ENCODE measurements at regions not wholly inside any gene's neighbourhood (a gene's known extent, or its start where the extent isn't known, plus 50 kb on each side); places are given as distances from the start of the nearest gene placed in this dataset.

DNA sequence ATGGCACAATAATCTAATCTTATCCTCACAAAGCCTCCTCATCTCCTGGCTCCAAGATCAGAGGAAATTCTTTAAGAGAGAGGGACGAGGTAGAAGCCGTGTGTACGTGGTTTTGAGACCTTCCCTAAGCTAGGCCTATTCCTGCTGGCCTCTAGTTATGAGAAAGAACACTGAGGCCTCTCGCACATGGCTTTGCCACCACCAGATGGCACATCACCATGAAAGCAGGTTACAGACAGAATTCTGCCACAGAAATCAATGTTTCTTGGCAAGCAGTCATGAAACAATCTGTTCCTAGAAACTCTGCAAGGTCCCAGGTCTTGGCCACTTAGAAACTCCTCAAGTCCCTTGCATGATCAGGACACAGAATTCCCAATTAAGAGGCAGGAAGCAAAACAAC is 268.2 kb upstream of the TAS2R1 start:
- H3K79me2 ChIP-seq (ENCODE audit: control insufficient read depth, insufficient read depth, low read length): no peaks in the 10 kb centered on the region
- FAIRE-seq (no peak), DNase-seq (ENCODE audit: low read depth, low spot score) (no peak)
- no peaks in the 10 kb centered on the region for H3K9me3 ChIP-seq (ENCODE audit: control insufficient read depth, low read depth, low read length)
- no peak overlapping the region for H3K9ac ChIP-seq (ENCODE audit: control insufficient read depth, extremely low read depth, insufficient read depth, low read length)
- no peak overlapping the region for H3K27ac ChIP-seq (ENCODE audit: control insufficient read depth, insufficient read depth, low read length)
- H3K9me1 ChIP-seq (ENCODE audit: control insufficient read depth, extremely low read depth, insufficient read depth, low read length): no peaks in the 10 kb centered on the region
- dilution Hi-C loops (cut with MboI; ENCODE audit: extremely low pct_ligation_motif_present, low sequenced_read_pairs): no loop called here
- H3K4me3 ChIP-seq (ENCODE audit: control insufficient read depth in 2 of 3, extremely low read depth in 1 of 3, insufficient read depth in 2 of 3, low read depth in 1 of 3, low read length in 3 of 3): no peak overlapping the region
- H4K20me1 ChIP-seq (ENCODE audit: control insufficient read depth, extremely low read depth, insufficient read depth, low read length): no peaks in the 10 kb centered on the region
- no peaks in the 10 kb centered on the region for H3K4me1 ChIP-seq (ENCODE audit: control insufficient read depth, extremely low read depth, insufficient read depth, low read length)
- no peak overlapping the region for H3K4me2 ChIP-seq (ENCODE audit: control insufficient read depth, extremely low read depth, insufficient read depth, low read depth, low read length)
- no peak overlapping the region for H2AFZ ChIP-seq (ENCODE audit: control insufficient read depth, low read length)
- no peaks in the 10 kb centered on the region for H3K36me3 ChIP-seq (ENCODE audit: control insufficient read depth in 2 of 2, extremely low read depth in 1 of 2, insufficient read depth in 2 of 2, low read length in 2 of 2)
- H3K27me3 ChIP-seq (ENCODE audit: control insufficient read depth, extremely low read depth, insufficient read depth, low read length): no peaks in the 10 kb centered on the region
- no peak for TF ChIP-seq EZH2 (IDR thresholded peaks at IDR 0.05; ENCODE audit: low read length)
- TF ChIP-seq, protein P1, sequence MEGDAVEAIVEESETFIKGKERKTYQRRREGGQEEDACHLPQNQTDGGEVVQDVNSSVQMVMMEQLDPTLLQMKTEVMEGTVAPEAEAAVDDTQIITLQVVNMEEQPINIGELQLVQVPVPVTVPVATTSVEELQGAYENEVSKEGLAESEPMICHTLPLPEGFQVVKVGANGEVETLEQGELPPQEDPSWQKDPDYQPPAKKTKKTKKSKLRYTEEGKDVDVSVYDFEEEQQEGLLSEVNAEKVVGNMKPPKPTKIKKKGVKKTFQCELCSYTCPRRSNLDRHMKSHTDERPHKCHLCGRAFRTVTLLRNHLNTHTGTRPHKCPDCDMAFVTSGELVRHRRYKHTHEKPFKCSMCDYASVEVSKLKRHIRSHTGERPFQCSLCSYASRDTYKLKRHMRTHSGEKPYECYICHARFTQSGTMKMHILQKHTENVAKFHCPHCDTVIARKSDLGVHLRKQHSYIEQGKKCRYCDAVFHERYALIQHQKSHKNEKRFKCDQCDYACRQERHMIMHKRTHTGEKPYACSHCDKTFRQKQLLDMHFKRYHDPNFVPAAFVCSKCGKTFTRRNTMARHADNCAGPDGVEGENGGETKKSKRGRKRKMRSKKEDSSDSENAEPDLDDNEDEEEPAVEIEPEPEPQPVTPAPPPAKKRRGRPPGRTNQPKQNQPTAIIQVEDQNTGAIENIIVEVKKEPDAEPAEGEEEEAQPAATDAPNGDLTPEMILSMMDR (optimal IDR thresholded peaks at IDR 0.05 in 1 of 3, IDR thresholded peaks at IDR 0.05 in 1 of 3, conservative IDR thresholded peaks at IDR 0.05 in 1 of 3; ENCODE audit: extremely low read depth in 1 of 3, insufficient read depth in 2 of 3, low read length in 3 of 3): peak; percentile 48 to 65 (median 59)

DNA sequence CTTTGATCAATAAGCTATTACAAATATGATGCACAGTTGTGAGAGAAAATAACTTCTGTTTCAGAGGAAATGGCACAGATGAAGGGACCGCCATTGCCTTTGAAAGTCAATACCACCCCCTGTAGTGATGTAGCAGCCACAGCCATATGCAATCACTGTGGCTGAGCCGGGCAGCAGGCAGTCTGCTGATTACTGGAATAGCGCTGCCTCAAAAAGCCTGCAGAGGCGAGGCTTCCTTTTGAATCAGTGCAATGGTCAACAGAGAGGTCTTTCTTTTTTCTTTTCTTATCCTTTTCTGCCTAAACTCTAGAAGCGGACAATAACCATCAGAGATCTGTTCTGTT is 265.1 kb upstream of the TAS2R1 start:
- no peak overlapping the region for H3K9ac ChIP-seq (ENCODE audit: control insufficient read depth, extremely low read depth, insufficient read depth, low read length)
- H3K36me3 ChIP-seq (ENCODE audit: control insufficient read depth in 2 of 2, extremely low read depth in 1 of 2, insufficient read depth in 2 of 2, low read length in 2 of 2): no peaks in the 10 kb centered on the region
- H3K27ac ChIP-seq (ENCODE audit: control insufficient read depth, insufficient read depth, low read length): no peak overlapping the region
- DNase-seq (ENCODE audit: low read depth, low spot score) (no peak), FAIRE-seq (no peak)
- H3K79me2 ChIP-seq (ENCODE audit: control insufficient read depth, insufficient read depth, low read length): no peaks in the 10 kb centered on the region
- H3K27me3 ChIP-seq (ENCODE audit: control insufficient read depth, extremely low read depth, insufficient read depth, low read length): no peaks in the 10 kb centered on the region
- no peaks in the 10 kb centered on the region for H3K9me1 ChIP-seq (ENCODE audit: control insufficient read depth, extremely low read depth, insufficient read depth, low read length)
- H2AFZ ChIP-seq (ENCODE audit: control insufficient read depth, low read length): no peak overlapping the region
- no peak for TF ChIP-seq EZH2 (IDR thresholded peaks at IDR 0.05; ENCODE audit: low read length)
- TF ChIP-seq, protein P1 (optimal IDR thresholded peaks at IDR 0.05 in 1 of 3, IDR thresholded peaks at IDR 0.05 in 1 of 3, conservative IDR thresholded peaks at IDR 0.05 in 1 of 3; ENCODE audit: extremely low read depth in 1 of 3, insufficient read depth in 2 of 3, low read length in 3 of 3): no peak
- H3K9me3 ChIP-seq (ENCODE audit: control insufficient read depth, low read depth, low read length): no peaks in the 10 kb centered on the region
- dilution Hi-C loops (cut with MboI; ENCODE audit: extremely low pct_ligation_motif_present, low sequenced_read_pairs): no loop called here
- no peak overlapping the region for H3K4me3 ChIP-seq (ENCODE audit: control insufficient read depth in 2 of 3, extremely low read depth in 1 of 3, insufficient read depth in 2 of 3, low read depth in 1 of 3, low read length in 3 of 3)
- H4K20me1 ChIP-seq (ENCODE audit: control insufficient read depth, extremely low read depth, insufficient read depth, low read length): no peaks in the 10 kb centered on the region
- no peak overlapping the region for H3K4me2 ChIP-seq (ENCODE audit: control insufficient read depth, extremely low read depth, insufficient read depth, low read depth, low read length)
- no peaks in the 10 kb centered on the region for H3K4me1 ChIP-seq (ENCODE audit: control insufficient read depth, extremely low read depth, insufficient read depth, low read length)
